Activated gamma-delta T cell treated with anti-CD3 and anti-CD28 coated beads, Interleukin-2, amount 50 U/mL, for 16 hours (primary cell): ENCODE measurements at regions not wholly inside any gene's neighbourhood (a gene's known extent, or its start where the extent isn't known, plus 50 kb on each side); places are given as distances from the start of the nearest gene placed in this dataset.
"Not testable (repeated sequence)": the region's sequence is repeated elsewhere in the genome, so short reads cannot be mapped to it uniquely, and the experiment has no call there.

Experiments
- DNase-seq: peaks from one replicate; pipeline ENCODE4 v3.0.0-alpha.2; 2020; ENCODE audit warnings: low read depth

GRCh38 chr2:7379799-7380198, 462.6 kb downstream of the RNF144A start:
- DNase-seq: no peak

- no peak for DNase-seq
These were observed 467.6 kb downstream of the RNF144A start for GRCh38 chr2:7384773-7385349.

GRCh38 chr2:7390311-7390710, 473.1 kb downstream of the RNF144A start:
- DNase-seq: not testable (repeated sequence)

GRCh38 chr2:7392076-7392787, 475.0 kb downstream of the RNF144A start:
- no peak for DNase-seq

- DNase-seq: no peak
These were observed 477.0 kb downstream of the RNF144A start for GRCh38 chr2:7394195-7394594.

- DNase-seq: no peak
These were observed 483.4 kb downstream of the RNF144A start for GRCh38 chr2:7400628-7401027.

GRCh38 chr2:7403092-7403775, 486.0 kb downstream of the RNF144A start:
- DNase-seq: no peak

GRCh38 chr2:7405861-7406715, 488.9 kb downstream of the RNF144A start:
- no peak for DNase-seq

GRCh38 chr2:7407001-7407400, 489.8 kb downstream of the RNF144A start:
- no peak for DNase-seq

- DNase-seq: no peak
These were observed 490.9 kb downstream of the RNF144A start for GRCh38 chr2:7407906-7408680.

GRCh38 chr2:7411691-7412090, 494.5 kb downstream of the RNF144A start:
- DNase-seq: no peak

- DNase-seq: no peak
These were observed 500.9 kb downstream of the RNF144A start for GRCh38 chr2:7417845-7418742.

- no peak for DNase-seq
These were observed 502.0 kb downstream of the RNF144A start for GRCh38 chr2:7419186-7419585.

- DNase-seq: no peak
These were observed 502.7 kb downstream of the RNF144A start for GRCh38 chr2:7419814-7420311.

GRCh38 chr2:7420530-7420929, 503.3 kb downstream of the RNF144A start:
- DNase-seq: no peak

GRCh38 chr2:7424481-7424880, 507.3 kb downstream of the RNF144A start:
- no peak for DNase-seq

GRCh38 chr2:7427293-7428060, 510.3 kb downstream of the RNF144A start:
- DNase-seq: no peak

GRCh38 chr2:7428454-7429204, 511.4 kb downstream of the RNF144A start:
- no peak for DNase-seq

GRCh38 chr2:7429733-7430132, 512.5 kb downstream of the RNF144A start:
- no peak for DNase-seq
